Activated T-cell treated with anti-CD3 and anti-CD28 coated beads, Interleukin-2, amount 50 U/mL, for 48 hours (primary cell): ENCODE measurements at regions not wholly inside any gene's neighbourhood (a gene's known extent, or its start where the extent isn't known, plus 50 kb on each side); places are given as distances from the start of the nearest gene placed in this dataset.

Experiments used
- DNase-seq, 2 experiments: peaks; one replicate each; pipeline ENCODE4 v3.0.0-alpha.2; 2020

- DNase-seq, result no peak
Observed at GRCh38 chr15:39192979-39193560, 387.8 kb upstream of the THBS1 start.

- no peak for DNase-seq
Observed at GRCh38 chr15:39193611-39194010, 387.3 kb upstream of the THBS1 start.

GRCh38 chr15:39194106-39194830 is 386.6 kb upstream of the THBS1 start:
- no peak for DNase-seq

GRCh38 chr15:39195961-39196486 is 384.9 kb upstream of the THBS1 start:
- DNase-seq, result no peak

GRCh38 chr15:39198044-39199000 is 382.6 kb upstream of the THBS1 start:
- no peak for DNase-seq

- no peak for DNase-seq
Observed at GRCh38 chr15:39199076-39199475, 381.8 kb upstream of the THBS1 start.

- DNase-seq, result no peak
Observed at GRCh38 chr15:39200586-39200985, 380.3 kb upstream of the THBS1 start.

GRCh38 chr15:39202641-39203040 is 378.2 kb upstream of the THBS1 start:
- no peak for DNase-seq

- no peak for DNase-seq
Observed at GRCh38 chr15:39204031-39204430, 376.8 kb upstream of the THBS1 start.

- no peak for DNase-seq
Observed at GRCh38 chr15:39205081-39205480, 375.8 kb upstream of the THBS1 start.

- no peak for DNase-seq
Observed at GRCh38 chr15:39205506-39206371, 375.1 kb upstream of the THBS1 start.

- DNase-seq, result no peak
Observed at GRCh38 chr15:39207532-39208115, 373.3 kb upstream of the THBS1 start.

- no peak for DNase-seq
Observed at GRCh38 chr15:39208187-39208586, 372.7 kb upstream of the THBS1 start.

- DNase-seq, result no peak
Observed at GRCh38 chr15:39209548-39210211, 371.2 kb upstream of the THBS1 start.

- DNase-seq, result no peak
Observed at GRCh38 chr15:39211108-39211979, 369.5 kb upstream of the THBS1 start.

GRCh38 chr15:39213385-39213840 is 367.5 kb upstream of the THBS1 start:
- no peak for DNase-seq

- no peak for DNase-seq
Observed at GRCh38 chr15:39215015-39215414, 365.9 kb upstream of the THBS1 start.

- no peak for DNase-seq
Observed at GRCh38 chr15:39216816-39217215, 364.1 kb upstream of the THBS1 start.

GRCh38 chr15:39219608-39220007 is 361.3 kb upstream of the THBS1 start:
- DNase-seq, result no peak
